Panc1 (cell line): ENCODE measurements at regions not wholly inside any gene's neighbourhood (a gene's known extent, or its start where the extent isn't known, plus 50 kb on each side); places are given as distances from the start of the nearest gene placed in this dataset.

Source experiments
- ATAC-seq: fragments of 200-7000 bp; cut with Tn5 transposase; 2 replicates; pipeline ENCODE4 v1.9.1; 2020; ENCODE audit warnings: mild to moderate bottlenecking, moderate library complexity
- BruUV-seq: library from RNA; stranded (reverse); fragments of 400-500 nt; replicated peaks from 2 replicates; lab custom pipeline; 2021; lab: Mats Ljungman, UMichigan
- CTCF ChIA-PET: fragments of 300-600 bp; sonication (Branson Sonifier 250); formaldehyde crosslinking; loops from one replicate; lab custom pipeline; 2022; ENCODE audit warnings: antibody characterized with exemption; lab: Charles Lee
- POLR2A ChIA-PET: fragments of 300-600 bp; sonication (Branson Sonifier 250); formaldehyde crosslinking; loops from one replicate; lab custom pipeline; 2022; ENCODE audit warnings: antibody characterized with exemption; lab: Charles Lee
- DNase-seq: peaks from one replicate; pipeline ENCODE4 v3.0.0-alpha.2; 2010; ENCODE audit warnings: low read depth, low spot score
- H3K27ac ChIP-seq: 2 replicates; pipeline ENCODE4 v1.5.1; 2011; ENCODE audit warnings: mild to moderate bottlenecking, low read length, inconsistent platforms
- H3K27me3 ChIP-seq: fragments of 200-500 bp; sonication (Bioruptor generic); 2 replicates; pipeline ENCODE4 v1.6.0; 2014; ENCODE audit warnings: low read length, inconsistent platforms; ENCODE audit not compliant: control insufficient read depth, insufficient read depth
- H3K36me3 ChIP-seq: fragments of 200-500 bp; sonication (Bioruptor generic); 2 replicates; pipeline ENCODE4 v1.5.1; 2014; ENCODE audit warnings: inconsistent platforms, mild to moderate bottlenecking, low read length, moderate library complexity; ENCODE audit not compliant: control insufficient read depth, insufficient read depth
- H3K4me1 ChIP-seq: 2 replicates; pipeline ENCODE4 v1.5.1; 2011; ENCODE audit warnings: inconsistent platforms, mild to moderate bottlenecking, low read length, moderate library complexity; ENCODE audit not compliant: control insufficient read depth, insufficient read depth
- H3K4me3 ChIP-seq, 2 experiments: 2 replicates each; pipeline ENCODE4 v1.5.1; 2011 to 2012; ENCODE audit warnings: low read depth in 2 of 2, low read length in 2 of 2, mild to moderate bottlenecking in 2 of 2, inconsistent platforms in 1 of 2, moderate library complexity in 1 of 2
- H3K9me3 ChIP-seq: fragments of 200-500 bp; sonication (Bioruptor generic); 2 replicates; pipeline ENCODE4 v1.5.1; 2014; ENCODE audit warnings: low read depth, mild to moderate bottlenecking, inconsistent platforms, low read length, moderate library complexity; ENCODE audit not compliant: control insufficient read depth, insufficient read depth
- POLR2AphosphoS5 ChIP-seq: IDR thresholded peaks from 2 replicates; pipeline ENCODE4 v1.6.1; 2012; ENCODE audit warnings: mild to moderate bottlenecking, low read depth, low read length, moderate library complexity
- REST ChIP-seq, 2 experiments: IDR thresholded peaks; 2 replicates each; pipeline ENCODE4 v1.6.1; 2011 to 2012; ENCODE audit warnings: low read depth in 2 of 2, control low read depth in 1 of 2, low read length in 1 of 2, mild to moderate bottlenecking in 1 of 2, moderate library complexity in 1 of 2; ENCODE audit not compliant: insufficient read depth in 1 of 2
- SIN3A ChIP-seq: IDR thresholded peaks from 2 replicates; pipeline ENCODE4 v1.6.1; 2012; ENCODE audit warnings: low read depth, mild to moderate bottlenecking, low read length, moderate library complexity, borderline replicate concordance; ENCODE audit not compliant: insufficient read depth
- TCF7L2 ChIP-seq: IDR thresholded peaks from 2 replicates; pipeline ENCODE4 v1.6.1; 2011; ENCODE audit warnings: mild to moderate bottlenecking, low read depth, low read length, inconsistent platforms
- in situ Hi-C: cut with HindIII; loops from 2 replicates; pipeline ENCODE4 v1.10.0; 2016; ENCODE audit warnings: low sequenced_read_pairs, low pct_unique_long_range_greater_than_20kb
- intact Hi-C: fragments of 100-400 bp; cut with micrococcal nuclease; formaldehyde crosslinking; loops from one replicate; pipeline ENCODE4 v1.10.0; 2022; ENCODE audit not compliant: unreplicated experiment
- TF ChIP-seq, protein P1 (sequence below): fragments of 450-650 bp; IDR thresholded peaks from 2 replicates; pipeline ENCODE4 v1.5.1; 2017; ENCODE audit warnings: mild to moderate bottlenecking

DNA sequence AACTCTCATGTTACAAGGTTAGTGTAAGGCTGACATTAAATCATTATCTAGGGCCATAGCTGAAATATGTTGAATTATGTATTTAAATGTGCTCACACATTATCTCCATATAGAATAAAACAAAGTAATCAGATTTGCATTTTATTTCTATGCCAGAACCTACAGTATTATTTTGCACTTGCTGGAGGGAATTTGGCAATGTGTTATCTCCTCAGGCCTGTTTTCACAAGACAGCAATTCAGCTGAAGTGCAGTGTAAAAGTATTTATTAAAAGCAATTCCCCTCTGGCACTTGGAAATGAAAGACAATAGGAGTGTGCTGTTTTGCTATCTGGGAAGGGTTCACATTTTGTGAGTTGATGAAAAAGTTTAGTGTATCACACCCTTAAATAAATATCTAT is 276.3 kb downstream of the DNAJB9 start:
- Histone ChIP-seq H3K4me1 (no peaks in the 10 kb centered on the region), H3K27ac (no peak overlapping the region), H3K9me3 (no peaks in the 10 kb centered on the region), H3K27me3 (no peaks in the 10 kb centered on the region), H3K4me3 (no peak overlapping the region), H3K36me3 (no peaks in the 10 kb centered on the region)
- CTCF ChIA-PET: no interaction called here
- intact Hi-C loops: no loop called here
- POLR2A ChIA-PET: no interaction called here
- ATAC-seq (no peak), DNase-seq (no peak)
- TF ChIP-seq SIN3A (no peak), POLR2AphosphoS5 (no peak), REST (IDR thresholded peaks at IDR 0.05; ENCODE audit: insufficient read depth in 1 of 2, low read depth in 2 of 2, low read length in 1 of 2) (no peak), TCF7L2 (no peak)
- TF ChIP-seq, protein P1, sequence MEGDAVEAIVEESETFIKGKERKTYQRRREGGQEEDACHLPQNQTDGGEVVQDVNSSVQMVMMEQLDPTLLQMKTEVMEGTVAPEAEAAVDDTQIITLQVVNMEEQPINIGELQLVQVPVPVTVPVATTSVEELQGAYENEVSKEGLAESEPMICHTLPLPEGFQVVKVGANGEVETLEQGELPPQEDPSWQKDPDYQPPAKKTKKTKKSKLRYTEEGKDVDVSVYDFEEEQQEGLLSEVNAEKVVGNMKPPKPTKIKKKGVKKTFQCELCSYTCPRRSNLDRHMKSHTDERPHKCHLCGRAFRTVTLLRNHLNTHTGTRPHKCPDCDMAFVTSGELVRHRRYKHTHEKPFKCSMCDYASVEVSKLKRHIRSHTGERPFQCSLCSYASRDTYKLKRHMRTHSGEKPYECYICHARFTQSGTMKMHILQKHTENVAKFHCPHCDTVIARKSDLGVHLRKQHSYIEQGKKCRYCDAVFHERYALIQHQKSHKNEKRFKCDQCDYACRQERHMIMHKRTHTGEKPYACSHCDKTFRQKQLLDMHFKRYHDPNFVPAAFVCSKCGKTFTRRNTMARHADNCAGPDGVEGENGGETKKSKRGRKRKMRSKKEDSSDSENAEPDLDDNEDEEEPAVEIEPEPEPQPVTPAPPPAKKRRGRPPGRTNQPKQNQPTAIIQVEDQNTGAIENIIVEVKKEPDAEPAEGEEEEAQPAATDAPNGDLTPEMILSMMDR: no peak
- in situ Hi-C loops: no loop called here
- BruUV-seq: no TSS peak

- TF ChIP-seq SIN3A (no peak), POLR2AphosphoS5 (no peak), REST (IDR thresholded peaks at IDR 0.05; ENCODE audit: insufficient read depth in 1 of 2, low read depth in 2 of 2, low read length in 1 of 2) (no peak), TCF7L2 (no peak)
- TF ChIP-seq, protein P1: no peak
- Histone ChIP-seq H3K27me3 (no peaks in the 10 kb centered on the region), H3K27ac (no peak overlapping the region), H3K36me3 (no peaks in the 10 kb centered on the region), H3K9me3 (no peaks in the 10 kb centered on the region), H3K4me1 (no peaks in the 10 kb centered on the region), H3K4me3 (no peak overlapping the region)
- POLR2A ChIA-PET: no interaction called here
- intact Hi-C loops: no loop called here
- ATAC-seq: no peak
- in situ Hi-C loops: no loop called here
- BruUV-seq: no TSS peak
- CTCF ChIA-PET: no interaction called here
- DNase-seq: no peak
Observed at GRCh38 chr7:108846471-108846870, 276.8 kb downstream of the DNAJB9 start.
